ENCODE measurements at regions not wholly inside any gene's neighbourhood (a gene's known extent, or its start where the extent isn't known, plus 50 kb on each side); places are given as distances from the start of the nearest gene placed in this dataset.
"Not testable (repeated sequence)": the region's sequence is repeated elsewhere in the genome, so short reads cannot be mapped to it uniquely, and the experiment has no call there.

DNA sequence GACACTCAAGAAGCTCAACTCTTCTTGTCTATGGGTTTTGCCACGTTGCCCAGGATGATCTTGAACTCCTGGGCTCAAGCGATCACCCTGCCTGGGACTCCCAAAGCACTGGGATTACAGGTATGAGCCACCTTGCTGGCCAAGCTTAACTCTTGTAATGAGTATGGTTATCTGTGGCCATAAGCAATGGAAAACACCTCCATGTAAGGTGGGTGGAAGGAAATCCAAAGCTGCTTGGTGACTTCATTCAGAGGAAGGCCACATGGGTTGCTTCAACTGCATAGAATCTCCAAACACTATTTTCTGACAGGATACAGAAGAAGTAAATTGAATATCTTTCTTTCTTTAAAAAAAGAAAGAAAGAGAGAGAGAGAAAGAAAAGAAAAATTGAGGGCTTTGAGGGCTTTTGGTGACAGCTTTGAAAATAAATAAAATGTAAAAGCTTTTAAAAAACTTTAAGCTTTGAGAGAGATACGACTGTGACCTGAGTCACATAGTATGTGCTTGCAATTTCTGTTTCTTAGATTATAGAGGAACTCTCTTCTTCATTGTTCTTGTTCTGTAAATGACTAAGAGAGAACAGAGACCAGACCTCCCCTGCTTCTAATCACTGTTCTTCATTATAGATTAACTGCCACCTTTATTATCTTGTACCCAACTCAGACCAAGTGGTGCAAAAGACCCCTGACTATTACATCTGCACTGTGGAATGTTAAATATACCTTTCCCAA, 123.1 kb upstream of the NDUFV2 start:
- DNase-seq: no peak
- in situ Hi-C loops (cut with HindIII; ENCODE audit: low pct_ligation_motif_present, low pct_unique_long_range_greater_than_20kb, low sequenced_read_pairs): no loop called here

DNA sequence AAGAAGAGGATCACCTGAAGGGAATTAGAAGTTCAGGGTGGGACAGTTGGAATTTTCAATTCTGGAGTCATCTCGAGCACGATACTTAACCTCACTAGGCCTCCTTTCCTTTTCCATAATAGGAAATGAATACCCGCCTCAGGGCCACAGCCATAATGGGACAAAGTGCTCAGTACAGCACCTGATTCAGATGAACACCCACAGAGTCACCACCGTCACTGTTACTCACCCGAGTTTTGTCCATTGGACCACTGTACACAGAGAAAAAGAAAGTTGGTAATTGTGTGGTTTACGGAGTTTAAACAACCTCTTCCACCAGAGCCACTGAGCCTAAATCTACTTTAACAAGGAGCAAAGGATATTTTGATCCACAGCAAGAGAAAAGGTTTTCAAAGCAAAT, 122.0 kb upstream of the NDUFV2 start:
- no peak for DNase-seq
- in situ Hi-C loops (cut with HindIII; ENCODE audit: low pct_ligation_motif_present, low pct_unique_long_range_greater_than_20kb, low sequenced_read_pairs): no loop called here

DNA sequence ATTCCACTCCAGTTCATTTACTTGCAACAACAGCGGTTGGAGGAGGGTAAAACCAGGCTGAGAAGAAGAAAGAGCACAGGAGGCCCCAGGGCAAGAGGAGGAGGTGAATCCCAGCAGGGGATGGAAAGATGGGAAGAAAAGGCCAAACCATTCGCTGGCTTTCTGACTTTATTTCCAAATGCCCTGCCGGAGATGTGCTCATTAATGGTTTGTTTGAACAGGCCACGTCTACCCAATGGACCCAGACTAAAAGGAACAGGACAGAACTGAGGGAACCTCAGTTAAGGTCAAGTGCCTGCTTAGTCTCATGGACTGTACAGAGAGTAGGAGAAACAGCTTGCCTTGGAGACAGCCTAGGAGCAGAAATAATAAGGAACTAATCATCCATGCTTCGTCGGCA, 121.6 kb upstream of the NDUFV2 start:
- in situ Hi-C loops (cut with HindIII; ENCODE audit: low pct_ligation_motif_present, low pct_unique_long_range_greater_than_20kb, low sequenced_read_pairs): no loop called here
- no peak for DNase-seq

DNA sequence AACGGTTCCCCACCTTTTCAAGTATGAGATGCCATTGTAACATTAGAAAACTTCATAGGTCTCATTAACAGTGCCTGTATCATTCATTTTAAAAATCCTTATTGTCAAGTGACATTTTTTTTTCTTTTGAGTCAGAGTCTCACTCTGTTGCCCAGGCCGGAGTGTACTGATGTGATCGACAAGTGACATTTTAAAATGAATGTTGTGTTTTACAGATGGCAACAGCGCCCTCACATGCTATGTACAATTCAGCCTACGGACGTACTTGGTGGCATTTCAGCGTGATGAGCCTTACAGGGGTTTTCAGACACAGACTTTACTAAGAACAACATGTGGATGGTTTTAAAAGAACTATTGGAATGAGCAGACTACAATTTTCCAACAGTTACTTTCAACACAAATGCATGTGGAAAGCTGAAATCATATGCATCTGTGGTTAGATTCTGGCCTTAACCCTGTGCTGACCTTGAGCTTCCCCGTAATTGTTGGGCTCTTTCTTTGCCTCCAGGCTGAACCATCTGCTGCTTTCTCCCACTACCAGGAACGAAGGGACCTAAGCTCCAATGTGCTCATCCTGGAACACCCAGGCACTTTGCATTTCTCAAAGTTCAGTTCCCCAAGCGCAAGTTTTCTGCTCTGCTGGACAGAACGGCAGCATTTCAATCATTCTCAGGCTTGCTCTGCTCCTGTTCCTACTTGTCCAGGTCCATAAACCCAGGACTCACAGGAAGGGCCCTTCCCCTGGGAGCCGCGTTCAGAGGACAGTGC, 119.9 kb upstream of the NDUFV2 start:
- peak; percentile 71 for DNase-seq
- in situ Hi-C loops (cut with HindIII; ENCODE audit: low pct_ligation_motif_present, low pct_unique_long_range_greater_than_20kb, low sequenced_read_pairs): no loop called here

DNA sequence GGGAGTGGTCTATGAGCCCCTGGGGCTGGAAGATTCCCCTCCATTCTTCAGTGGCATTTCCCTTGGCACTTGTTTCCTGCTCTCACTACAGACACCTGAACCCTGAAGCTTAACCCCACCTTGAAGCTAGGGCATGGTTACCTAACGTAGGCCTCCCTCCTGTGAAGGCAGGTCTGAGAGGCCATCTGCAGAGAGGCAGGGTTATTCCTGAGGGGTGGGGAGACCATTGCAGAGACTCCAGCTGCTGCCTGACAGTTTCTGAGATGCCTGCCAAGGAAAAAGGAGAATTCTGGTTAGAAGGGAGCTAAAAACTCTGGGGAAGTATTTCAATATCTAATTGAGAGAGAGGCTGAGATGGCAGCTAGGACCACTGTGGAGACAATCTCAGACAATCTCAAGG, 119.3 kb upstream of the NDUFV2 start:
- in situ Hi-C loops (cut with HindIII; ENCODE audit: low pct_ligation_motif_present, low pct_unique_long_range_greater_than_20kb, low sequenced_read_pairs): no loop called here
- DNase-seq: no peak

DNA sequence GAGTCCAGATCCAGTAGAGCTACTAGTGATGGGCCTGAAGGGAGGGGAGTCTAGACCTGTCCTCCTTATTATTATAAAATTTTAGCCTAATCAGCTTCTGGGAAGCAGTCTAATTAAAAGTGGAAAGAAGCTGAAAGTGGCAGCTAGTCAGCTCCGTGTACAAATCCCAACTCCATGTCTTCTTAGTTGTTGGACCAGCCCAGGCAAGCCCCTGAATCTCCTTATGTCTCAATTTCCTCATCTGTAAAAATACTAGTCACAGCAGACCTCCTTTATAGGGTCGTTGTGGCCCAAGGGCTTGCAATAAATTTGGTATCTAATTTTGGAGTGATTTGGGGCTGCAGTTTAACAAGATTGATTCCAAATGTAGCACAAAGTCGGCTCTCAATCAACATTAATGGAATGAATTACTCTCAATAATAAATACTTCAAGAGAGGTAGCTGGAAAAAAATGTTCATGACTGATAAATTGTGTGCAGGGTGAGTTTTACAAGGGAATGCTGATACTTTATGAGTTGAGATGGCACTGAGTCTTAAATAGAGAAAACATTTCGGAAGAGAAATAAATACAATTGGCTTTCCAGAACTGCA, 118.3 kb upstream of the NDUFV2 start:
- in situ Hi-C loops (cut with HindIII; ENCODE audit: low pct_ligation_motif_present, low pct_unique_long_range_greater_than_20kb, low sequenced_read_pairs): no loop called here
- DNase-seq: no peak

DNA sequence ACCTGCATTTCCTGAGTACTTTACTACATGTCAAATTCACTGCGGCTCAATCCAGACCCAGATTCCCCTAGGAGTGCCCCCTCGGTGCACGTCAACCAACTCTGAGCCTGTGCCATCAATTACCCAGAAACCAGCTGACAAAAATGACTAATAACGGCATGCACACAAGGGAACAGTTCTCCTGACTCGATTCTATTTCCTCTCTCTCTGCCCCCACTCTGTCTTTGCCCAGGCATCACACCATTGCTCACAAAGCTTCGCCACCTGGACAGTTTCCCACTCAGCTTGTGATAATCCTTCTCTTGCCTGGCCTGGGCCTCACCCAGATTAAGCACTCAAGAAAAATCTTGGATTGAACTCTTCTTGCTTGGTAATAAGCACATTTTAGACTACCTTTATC, 115.3 kb upstream of the NDUFV2 start:
- DNase-seq: no peak
- in situ Hi-C loops (cut with HindIII; ENCODE audit: low pct_ligation_motif_present, low pct_unique_long_range_greater_than_20kb, low sequenced_read_pairs): no loop called here

DNA sequence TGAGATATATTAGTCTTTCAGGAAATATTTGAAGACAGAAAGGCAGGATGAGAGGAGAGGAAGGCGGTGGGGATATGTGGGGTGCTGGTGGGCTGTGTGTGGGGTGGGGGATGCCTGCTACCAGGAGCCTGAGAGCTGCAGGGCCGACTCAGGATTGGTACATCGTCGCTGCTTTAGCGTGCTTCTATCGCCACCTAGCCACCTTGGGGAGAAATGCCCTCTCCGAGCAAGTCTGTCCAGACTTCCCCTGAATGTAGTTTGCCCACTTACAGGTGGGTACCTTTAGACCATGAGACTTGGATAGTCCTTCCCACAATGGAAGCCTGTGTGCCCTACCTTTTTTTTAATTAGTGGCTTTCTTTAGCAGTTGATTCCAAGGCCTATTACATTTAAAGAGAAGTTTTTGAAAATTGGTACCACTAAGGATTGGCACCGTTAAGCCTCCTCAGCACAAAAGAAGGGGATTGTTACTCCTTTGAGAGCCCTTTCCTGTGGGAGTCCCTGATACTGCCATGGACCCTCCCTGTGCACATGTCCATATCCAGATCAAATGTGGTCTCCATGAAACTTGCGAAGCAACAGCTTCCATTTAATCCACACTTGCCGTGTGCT, 114.1 kb upstream of the NDUFV2 start:
- in situ Hi-C loops (cut with HindIII; ENCODE audit: low pct_ligation_motif_present, low pct_unique_long_range_greater_than_20kb, low sequenced_read_pairs): no loop called here
- DNase-seq: peak; percentile 61

DNA sequence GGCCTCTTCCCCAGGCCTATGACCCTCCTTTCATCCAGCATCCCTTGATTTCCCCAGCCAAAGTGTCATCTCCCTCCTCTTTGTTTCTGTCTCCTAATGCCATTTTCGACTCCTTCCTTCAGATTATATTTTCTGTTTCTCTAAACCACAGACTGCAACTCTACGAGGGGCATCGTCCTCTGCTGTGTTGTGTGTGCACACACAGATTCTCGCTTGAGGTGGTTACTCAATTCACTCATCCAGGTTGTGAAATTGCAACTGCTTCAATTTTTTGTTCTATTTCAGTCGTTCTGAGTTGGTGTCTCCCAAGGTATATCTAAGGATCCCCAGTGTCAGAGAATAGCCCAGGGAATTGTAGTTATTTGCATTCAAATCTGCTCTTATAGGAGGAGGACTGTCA, 113.5 kb upstream of the NDUFV2 start:
- DNase-seq: no peak
- in situ Hi-C loops (cut with HindIII; ENCODE audit: low pct_ligation_motif_present, low pct_unique_long_range_greater_than_20kb, low sequenced_read_pairs): no loop called here

DNA sequence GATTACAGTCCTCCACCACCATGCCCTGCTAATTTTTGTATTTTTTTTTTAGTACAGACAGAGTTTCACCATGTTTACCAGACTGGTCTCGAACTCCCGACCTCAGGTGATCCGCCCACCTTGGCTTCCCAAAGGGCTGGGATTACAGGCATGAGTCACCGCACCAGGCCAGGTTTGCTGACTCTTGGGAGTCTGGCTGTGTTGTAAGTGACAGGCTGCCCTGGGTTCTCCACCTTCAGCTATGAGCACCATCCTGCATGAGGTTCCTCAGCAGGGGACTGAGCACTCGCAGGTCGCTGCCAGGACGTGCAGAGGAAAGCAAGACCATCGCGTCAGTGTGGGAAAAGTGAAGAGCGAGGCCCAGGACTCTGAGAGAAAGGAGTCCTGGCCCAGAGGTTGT, 112.6 kb upstream of the NDUFV2 start:
- DNase-seq: no peak
- in situ Hi-C loops (cut with HindIII; ENCODE audit: low pct_ligation_motif_present, low pct_unique_long_range_greater_than_20kb, low sequenced_read_pairs): no loop called here

DNA sequence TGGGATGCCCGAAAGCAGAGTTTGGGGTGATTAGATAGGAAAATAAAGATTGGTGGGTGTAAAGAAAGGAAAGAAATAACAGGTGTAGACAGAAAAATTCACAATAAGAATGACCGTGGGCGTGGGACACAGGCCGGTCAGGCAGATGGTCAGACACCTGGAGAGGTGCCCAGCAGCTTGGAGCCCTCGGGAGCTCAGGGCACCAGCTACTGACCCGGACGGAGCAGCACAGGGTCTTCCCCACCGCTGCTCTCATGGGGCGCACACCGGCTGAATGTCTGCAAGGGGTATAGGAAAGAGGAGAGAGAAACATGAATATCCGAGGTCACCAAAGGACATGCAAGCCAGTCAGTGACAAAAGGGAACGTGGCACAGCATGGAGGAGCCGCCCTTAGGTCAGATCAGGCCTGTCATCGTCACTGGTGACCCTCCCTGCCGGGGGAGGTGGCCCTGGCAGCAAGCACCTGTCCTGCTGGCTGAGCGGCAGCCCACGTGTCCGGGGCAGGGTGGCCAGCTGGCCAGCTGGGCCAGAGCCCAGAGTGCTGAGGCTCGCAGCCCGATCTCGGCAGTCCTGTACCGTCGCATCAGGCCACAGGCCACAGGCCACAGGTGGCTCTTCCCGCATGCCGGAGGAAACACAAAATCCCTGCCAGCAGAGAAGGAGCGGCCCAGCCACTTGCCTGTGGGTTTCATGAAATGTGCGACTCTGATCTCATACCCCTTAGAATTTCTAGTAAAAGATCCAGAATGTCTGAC, 112.0 kb upstream of the NDUFV2 start:
- in situ Hi-C loops (cut with HindIII; ENCODE audit: low pct_ligation_motif_present, low pct_unique_long_range_greater_than_20kb, low sequenced_read_pairs): no loop called here
- no peak for DNase-seq

DNA sequence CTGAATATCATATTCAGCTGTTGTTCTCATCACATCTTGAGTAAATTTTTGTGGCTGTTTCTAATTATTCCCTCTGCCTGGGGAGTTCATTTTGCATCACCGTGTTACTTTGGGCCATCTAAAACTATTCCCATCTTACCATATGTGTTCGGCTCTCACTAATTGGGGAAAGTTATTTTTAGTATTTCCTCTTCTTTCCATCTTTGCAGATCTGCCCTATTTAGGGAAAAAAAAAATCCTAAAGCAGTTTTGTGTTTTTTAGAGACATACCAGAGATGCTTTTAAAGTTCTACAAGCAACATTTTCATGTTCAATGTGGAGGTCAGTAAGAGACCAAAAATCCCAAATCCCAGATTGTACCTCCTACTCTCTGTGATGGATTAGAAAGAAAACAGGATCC, 111.3 kb upstream of the NDUFV2 start:
- no peak for DNase-seq
- in situ Hi-C loops (cut with HindIII; ENCODE audit: low pct_ligation_motif_present, low pct_unique_long_range_greater_than_20kb, low sequenced_read_pairs): no loop called here

DNA sequence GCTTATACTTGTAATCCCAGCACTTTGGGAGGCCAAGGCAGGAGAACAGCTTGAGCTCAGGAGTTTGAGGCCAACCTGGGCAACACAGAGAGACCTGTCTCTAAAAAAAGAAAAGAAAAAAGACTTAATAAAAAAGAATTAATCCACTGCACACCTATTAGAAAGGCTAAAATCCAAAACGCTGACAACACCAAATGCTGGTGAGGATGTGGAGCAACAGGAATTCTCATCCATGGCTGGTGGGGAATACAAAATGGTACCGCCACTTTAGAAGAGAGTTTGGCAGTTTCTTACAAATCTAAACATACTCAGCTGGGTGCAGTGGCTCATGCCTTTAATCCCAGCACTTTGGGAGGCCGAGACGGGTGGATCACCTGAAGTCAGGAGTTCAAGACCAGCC, 110.0 kb upstream of the NDUFV2 start:
- in situ Hi-C loops (cut with HindIII; ENCODE audit: low pct_ligation_motif_present, low pct_unique_long_range_greater_than_20kb, low sequenced_read_pairs): not testable (repeated sequence)

DNA sequence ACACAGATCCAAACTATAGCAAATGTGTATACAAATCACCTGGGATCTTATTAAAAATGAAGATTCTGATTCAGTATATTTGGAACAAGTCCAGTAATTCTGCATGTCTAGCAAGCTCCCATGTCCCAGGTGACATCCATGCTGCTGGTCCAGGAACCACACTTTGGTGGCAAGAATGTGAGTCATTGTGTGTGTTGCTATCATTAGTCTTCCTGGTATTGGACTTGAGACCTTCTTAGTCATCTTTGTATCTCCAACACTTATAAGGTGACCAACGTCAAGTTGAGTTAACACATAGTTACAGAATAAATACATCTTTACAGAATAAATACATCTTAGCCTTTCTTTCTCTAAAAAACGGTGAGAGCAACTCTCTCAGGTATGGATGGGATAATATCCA, 107.9 kb upstream of the NDUFV2 start:
- in situ Hi-C loops (cut with HindIII; ENCODE audit: low pct_ligation_motif_present, low pct_unique_long_range_greater_than_20kb, low sequenced_read_pairs): no loop called here
- no peak for DNase-seq

More for the DNA sequence above, 110.0 kb upstream of the NDUFV2 start:
- DNase-seq: not testable (repeated sequence)

DNA sequence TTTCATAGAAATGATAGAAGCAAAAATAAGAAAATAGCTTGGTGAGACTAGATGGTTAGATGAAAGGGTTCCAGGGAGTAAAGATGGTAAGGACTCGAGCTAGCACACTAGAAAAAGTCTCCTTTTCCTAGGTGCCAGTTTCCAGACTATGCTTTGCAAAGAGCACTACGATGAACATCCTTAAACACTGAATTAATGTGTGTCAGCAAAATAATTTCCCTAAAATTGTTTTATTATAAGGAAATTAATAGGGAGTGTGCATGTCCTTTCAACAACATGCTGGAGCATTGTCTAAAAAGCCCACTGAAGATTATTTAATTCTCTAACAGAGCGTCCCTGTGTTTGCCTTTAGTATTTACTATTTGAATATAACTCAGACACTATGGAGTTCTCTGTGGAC, 107.4 kb upstream of the NDUFV2 start:
- DNase-seq: no peak

DNA sequence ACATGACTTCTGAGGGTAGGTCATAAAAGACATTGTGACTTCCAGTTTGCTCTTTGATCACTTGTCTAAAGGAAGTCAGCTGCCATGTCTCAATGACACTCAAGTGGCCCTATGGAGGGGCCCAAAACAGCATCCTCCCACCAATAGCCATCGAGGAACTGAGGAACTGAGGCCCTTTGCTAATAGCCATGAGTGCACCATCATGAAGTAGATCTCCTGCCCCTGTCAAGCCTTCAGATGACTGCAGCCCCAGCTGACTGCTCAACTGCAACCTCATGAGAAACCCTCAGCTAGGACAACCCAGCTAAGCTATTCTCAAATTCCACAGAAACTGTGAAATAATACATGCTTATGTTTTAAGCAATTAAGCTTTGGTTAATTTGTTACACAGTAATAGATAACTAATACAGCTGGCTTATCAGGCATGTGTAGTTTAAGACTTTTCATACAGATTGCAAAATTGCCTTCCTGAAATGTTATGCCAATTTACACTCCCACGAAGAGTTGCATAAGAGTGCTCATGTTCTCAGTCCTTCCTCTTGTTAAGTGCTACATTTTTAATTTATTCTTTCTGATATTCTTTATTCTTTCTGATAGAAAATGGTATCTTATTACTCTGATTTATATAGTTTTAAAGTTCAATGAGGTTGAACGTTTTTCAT, 105.6 kb upstream of the NDUFV2 start:
- DNase-seq: no peak
- in situ Hi-C loops (cut with HindIII; ENCODE audit: low pct_ligation_motif_present, low pct_unique_long_range_greater_than_20kb, low sequenced_read_pairs): no loop called here

More for the DNA sequence above, 107.4 kb upstream of the NDUFV2 start:
- in situ Hi-C loops (cut with HindIII; ENCODE audit: low pct_ligation_motif_present, low pct_unique_long_range_greater_than_20kb, low sequenced_read_pairs): no loop called here

DNA sequence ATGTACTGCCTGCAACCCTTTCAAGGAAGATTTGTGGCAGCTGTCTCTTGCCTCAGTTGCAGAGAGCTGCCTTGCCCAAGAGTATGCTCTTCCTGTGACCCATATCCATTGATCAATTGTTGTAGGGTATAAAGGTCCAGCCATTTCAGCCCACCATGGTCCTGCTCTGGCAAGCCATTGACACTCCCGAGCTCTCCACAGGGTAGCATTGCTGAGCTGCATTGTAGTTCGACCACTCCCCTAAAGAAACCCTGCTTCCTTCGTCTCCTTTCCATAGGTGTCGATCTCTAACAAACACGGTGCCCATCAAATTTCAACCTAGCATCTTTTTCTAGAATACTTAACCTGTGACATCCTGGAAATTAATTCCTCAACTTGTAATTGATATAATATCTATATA, 104.9 kb upstream of the NDUFV2 start:
- in situ Hi-C loops (cut with HindIII; ENCODE audit: low pct_ligation_motif_present, low pct_unique_long_range_greater_than_20kb, low sequenced_read_pairs): no loop called here
- no peak for DNase-seq

DNA sequence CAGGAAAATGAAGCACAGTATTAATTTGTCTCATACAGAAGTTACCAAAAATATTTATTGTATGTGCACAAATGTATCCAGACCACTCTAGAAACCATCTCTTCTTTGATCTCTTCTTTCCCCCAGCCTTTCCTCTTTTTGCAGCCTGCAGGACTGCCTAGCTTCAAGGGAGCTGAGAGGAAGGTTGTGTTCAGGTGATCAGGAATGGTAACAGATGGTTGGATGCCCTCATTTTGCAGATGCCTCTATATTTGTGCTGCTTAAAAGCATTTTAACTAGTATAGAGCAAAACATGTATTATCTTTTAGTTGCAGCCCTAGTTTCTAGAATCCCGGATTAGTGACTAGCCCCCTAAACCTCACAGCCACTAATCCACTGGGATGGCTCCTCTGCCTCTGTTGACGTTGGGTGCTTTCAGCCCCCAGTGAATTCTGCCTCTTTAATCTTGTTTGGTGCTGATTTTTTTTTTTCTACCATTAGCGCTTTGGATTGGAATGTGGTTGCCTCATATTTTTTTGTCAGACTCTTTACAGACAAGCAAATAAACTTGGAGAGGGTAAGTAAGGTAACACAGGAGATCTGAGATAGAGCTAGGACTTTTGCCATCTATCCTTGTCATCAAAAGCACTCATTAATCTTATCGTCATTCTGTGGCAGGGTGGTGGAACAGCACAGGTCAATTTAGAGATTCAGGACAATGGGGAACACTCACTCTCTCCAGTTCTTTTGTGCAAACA, 103.8 kb upstream of the NDUFV2 start:
- in situ Hi-C loops (cut with HindIII; ENCODE audit: low pct_ligation_motif_present, low pct_unique_long_range_greater_than_20kb, low sequenced_read_pairs): no loop called here
- DNase-seq: no peak

All from ACHN (cell line).